ENCODE measurements at regions not wholly inside any gene's neighbourhood (a gene's known extent, or its start where the extent isn't known, plus 50 kb on each side); places are given as distances from the start of the nearest gene placed in this dataset.

DNA sequence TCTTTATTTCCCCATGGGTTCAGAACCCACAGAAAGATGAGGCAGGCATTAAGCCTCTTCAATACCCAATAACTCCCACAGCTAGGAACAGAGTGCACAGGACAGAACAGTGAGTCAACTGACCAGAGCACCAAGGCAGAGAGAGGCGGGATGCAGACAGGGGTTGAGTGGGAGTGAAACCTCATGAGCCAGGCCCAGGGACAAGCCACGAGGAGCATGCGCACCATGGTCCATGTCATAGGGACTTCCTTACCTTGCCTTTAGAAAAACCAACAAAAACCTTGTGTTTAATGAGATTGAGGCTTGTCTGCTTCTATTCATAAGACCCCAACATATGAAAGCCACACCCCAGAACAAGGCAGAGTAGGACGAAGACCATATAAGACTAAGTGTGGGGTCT, 330.6 kb downstream of the DEPDC1B start:
- DNase-seq = no peak

GRCh38 chr5:60368100-60368499, 331.9 kb downstream of the DEPDC1B start:
- no peak for DNase-seq

- DNase-seq = no peak
Measured at GRCh38 chr5:60366489-60366888, 333.5 kb downstream of the DEPDC1B start.

- no peak for DNase-seq
Measured at GRCh38 chr5:60365001-60365400, 335.0 kb downstream of the DEPDC1B start.

DNA sequence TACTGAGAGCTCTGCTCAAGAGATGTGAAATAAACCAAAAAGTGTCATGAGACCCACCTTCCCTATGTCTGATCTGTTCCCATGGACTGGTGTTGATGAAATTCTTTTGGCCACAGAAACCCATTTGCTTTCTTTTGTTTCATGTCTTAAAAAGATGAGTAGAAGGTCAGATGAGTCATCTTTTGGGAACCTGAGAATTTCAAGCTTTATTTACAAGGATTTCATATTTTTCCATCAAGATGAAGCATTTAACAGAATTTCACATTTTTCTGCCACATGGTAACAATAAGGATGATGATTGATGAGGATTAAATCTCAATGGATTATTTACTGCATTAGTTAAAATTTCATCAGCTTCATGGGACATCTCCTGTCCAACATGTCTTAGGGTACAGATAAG, 337.8 kb downstream of the DEPDC1B start:
- DNase-seq = no peak

GRCh38 chr5:60360355-60360754, 339.6 kb downstream of the DEPDC1B start:
- DNase-seq = no peak

DNA sequence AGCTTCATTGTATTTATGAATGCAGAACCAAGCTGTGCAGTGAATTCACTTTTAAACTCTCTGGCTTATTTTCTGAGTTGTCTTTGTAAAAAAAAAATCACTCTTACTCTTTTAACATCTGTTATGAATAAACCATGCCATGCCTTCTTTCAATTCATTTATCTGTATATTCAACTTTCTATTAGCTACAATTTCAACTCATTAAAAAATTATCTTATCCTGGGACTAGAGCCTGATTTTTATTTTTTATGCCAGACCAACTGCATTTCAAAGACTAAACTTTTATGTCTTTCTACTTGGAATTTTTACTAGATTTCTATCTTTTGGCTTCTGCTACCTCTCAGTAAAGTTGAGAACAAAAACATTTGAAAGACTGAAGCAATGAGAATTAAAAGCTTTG, 342.7 kb downstream of the DEPDC1B start:
- DNase-seq = no peak

DNA sequence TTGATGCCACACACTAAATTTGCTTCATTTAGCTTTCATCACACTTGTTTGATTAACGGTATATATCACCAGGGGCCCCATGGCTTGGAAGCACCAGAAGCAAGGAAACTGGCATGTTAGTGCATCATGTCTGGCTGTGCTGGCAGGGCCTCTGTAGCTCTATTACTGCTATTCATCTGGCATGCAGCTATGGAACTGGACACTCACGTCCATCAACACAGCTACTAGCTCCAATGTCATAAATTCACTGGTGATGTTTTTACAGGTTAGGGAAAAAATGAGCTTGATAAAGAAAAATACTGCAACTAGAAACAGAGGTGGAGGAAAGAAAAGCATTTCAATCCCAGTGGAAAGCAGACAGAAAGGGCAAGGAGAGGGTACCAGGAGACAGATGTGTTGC, 343.2 kb downstream of the DEPDC1B start:
- no peak for DNase-seq

DNA sequence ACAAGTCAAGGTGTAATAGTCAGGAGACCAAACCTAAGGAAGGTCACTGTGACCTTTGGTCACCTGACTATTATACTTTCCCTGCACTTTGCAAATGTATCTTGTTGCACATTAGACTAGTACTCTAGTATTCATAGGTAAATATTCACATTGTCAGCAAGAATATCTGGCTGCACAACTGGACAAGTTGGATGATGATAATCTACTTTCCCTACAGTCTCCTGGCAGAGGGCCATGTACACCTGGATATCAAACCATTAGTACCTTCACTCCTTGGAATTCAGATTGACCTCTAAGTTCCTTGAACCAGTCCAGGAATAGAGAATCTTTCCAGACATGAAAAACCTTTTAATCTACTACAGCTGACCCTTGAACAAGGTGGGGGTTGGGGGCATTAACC, 344.8 kb downstream of the DEPDC1B start:
- no peak for DNase-seq

- DNase-seq = no peak
Measured at GRCh38 chr5:60354311-60354710, 345.7 kb downstream of the DEPDC1B start.

GRCh38 chr5:60352992-60353599, 346.9 kb downstream of the DEPDC1B start:
- no peak for DNase-seq

GRCh38 chr5:60350794-60351193, 349.2 kb downstream of the DEPDC1B start:
- no peak for DNase-seq

DNA sequence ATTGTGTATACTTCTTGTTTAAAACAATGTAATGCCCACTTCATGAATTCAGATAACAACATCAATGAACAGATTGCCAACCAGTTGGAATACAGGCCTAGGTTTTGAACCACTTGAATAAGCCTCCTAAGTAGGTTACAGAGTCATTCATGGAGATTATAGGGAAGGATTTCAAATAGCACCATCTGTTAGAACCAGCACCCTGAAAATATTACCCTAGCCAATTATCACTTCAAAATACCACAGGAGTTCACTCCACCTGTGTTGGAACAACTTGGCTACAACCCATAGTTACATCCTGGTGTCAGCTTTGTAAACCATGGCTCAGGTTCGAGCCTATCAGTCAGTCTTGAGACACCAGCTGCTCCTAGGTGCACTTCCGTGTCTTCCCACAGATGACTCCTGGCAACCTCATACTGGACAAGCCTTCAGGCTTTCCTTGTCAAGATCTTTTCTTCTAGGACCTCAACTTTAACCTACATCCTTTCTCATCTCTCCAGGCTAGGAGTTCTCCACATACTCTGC, 350.0 kb downstream of the DEPDC1B start:
- no peak for DNase-seq

DNA sequence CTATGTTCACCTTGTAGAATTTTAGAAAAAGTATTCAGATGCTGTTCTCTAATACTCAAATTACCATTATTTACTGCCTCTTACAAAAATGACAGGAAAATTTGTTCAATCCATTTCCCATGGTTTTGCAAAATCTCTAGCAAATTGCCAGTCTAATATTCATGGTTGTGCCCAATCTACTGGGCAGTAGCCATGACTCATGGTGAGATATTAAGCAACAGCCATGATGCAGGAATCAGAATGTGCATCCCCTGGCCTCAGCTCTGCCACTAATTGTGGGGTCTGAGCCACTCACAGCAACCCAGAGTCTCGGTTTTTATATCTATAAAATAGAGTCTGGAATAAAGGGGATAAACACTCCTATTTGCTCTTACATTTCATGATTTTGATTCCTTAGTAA, 353.6 kb downstream of the DEPDC1B start:
- DNase-seq = no peak

- no peak for DNase-seq
Measured at GRCh38 chr5:60343102-60343501, 356.9 kb downstream of the DEPDC1B start.

- DNase-seq = no peak
Measured at GRCh38 chr5:60340965-60341471, 358.9 kb downstream of the DEPDC1B start.

GRCh38 chr5:60340326-60340725, 359.6 kb downstream of the DEPDC1B start:
- no peak for DNase-seq

DNA sequence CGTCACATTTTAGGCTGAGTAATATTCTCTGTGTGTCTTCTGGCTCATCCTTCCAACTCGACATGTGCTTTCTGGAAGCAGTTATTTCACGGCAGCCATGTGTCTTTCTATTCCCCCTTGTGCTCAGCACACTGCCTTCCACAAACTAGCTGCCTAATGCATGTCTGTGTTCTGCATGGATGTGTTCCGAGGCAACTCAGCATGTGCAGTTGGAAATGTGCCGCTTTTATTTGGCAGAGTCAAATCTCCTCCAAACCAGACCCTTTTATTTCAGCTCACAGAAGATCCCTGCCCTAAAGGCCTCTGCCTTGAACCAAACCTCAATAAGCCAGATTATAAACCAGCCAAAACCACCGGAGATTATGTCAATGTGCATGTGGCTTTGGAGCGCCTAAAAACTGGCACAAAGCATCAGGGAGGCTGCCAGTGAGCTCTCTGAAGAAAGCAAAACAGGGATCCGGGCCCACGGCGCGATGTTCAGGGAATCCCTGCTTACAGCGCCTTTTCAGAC, 360.2 kb downstream of the DEPDC1B start:
- no peak for DNase-seq

GRCh38 chr5:60338846-60339245, 361.1 kb downstream of the DEPDC1B start:
- no peak for DNase-seq

- DNase-seq = no peak
Measured at GRCh38 chr5:60336491-60336890, 363.5 kb downstream of the DEPDC1B start.

DNA sequence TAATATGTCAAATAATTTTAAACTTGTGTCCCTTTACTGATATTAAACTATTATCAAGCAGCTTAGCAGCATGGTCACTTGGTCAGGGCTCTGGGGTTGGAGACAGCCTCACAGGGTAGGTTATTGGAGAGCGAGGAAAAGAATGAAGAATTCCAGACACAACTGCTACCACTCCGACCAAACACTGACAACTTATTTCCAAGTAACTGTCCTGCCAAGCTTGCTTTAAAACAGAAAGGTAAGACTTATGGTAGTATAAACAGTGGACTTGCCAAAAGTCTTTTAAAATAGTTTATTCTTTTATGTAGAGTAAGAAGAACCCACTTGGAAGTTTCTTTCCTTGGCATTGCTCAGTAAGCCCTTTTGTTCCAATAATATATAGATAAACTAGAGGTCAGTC, 364.1 kb downstream of the DEPDC1B start:
- no peak for DNase-seq

- no peak for DNase-seq
Measured at GRCh38 chr5:60334281-60334713, 365.7 kb downstream of the DEPDC1B start.

- no peak for DNase-seq
Measured at GRCh38 chr5:60333005-60333571, 366.9 kb downstream of the DEPDC1B start.

DNA sequence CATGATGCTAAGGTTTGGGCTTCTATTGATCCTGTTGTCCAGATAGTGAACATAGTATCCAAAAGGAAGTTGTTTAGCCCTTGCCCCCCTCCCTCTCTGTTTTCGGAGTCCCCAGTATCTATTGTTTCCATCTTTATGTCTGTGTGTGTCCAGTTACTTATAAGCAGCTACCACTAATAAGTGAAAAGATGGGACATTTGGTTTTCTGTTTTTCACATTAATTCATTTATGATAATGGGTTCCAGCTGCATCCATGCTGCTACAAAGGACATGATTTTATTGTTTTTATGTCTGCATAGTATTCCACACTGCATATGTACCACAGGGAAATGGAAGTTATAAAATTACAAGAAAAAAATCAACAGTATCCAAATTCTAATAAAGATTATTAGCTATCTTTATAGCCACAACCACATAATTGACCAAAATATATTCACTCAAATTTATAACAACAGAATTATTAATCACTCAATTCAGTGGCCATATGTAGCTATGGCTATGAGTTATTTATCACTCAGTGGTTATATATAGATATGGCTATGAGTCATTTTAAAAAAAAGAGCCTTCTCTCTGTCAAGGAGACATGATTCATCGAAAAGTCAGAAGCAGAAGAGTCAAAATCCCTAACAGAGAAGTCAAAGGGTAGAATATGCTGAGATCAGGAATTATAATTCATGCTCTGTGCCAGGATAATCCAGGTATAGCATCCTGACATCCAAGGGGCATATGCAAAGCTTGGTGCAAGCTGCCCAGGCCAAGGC, 367.5 kb downstream of the DEPDC1B start:
- DNase-seq = no peak

Measured in Kasumi-1 (cell line).